CMK (cell line): ENCODE measurements at regions not wholly inside any gene's neighbourhood (a gene's known extent, or its start where the extent isn't known, plus 50 kb on each side); places are given as distances from the start of the nearest gene placed in this dataset.
A peak's percentile ranks its signal among the peaks of the same experiment; 100 is the strongest.
"Not testable (repeated sequence)": the region's sequence is repeated elsewhere in the genome, so short reads cannot be mapped to it uniquely, and the experiment has no call there.

Source experiments
- DNase-seq: peaks from one replicate; pipeline ENCODE4 v3.0.0-alpha.2; 2010; ENCODE audit warnings: low read depth

DNA sequence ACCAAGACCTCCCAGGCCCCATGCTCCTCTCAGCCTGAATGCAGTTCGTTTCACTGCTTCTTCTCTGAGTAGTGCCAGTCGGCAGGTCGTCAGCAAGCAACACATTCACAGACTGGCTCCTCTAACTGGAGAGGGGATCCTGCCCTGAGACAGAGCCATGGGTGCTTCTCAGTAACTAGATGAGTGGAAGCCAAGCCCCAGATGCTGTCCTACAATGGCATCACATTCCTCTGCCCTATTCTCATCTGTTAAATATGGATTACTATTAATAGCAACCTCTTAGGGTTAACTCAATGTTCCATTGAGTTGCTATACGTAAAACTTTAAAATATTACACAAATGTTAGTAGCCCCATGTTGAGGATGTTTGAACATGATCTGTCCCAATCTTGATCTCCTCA lies 84.2 kb upstream of the S1PR1 start:
- DNase-seq: no peak

DNA sequence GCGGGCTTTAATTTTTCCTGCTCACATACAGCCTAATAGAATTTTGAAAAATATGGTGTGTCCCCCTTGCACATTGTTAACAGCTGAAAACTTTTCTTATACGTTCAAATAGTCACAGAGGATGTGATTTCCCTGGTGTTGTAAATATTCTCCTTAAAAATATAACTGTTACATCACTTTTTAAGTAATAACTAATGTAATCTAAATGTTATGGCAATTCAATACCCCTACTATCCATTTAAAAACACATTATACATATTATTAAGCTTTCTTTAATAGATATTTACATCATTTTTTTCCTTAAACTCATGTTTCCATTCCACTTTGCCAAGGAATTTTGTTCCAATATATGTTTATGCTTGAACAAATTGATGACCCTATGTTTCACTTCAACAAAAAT lies 85.5 kb upstream of the S1PR1 start:
- DNase-seq: no peak

GRCh38 chr1:101150670-101151069 lies 86.1 kb upstream of the S1PR1 start:
- no peak for DNase-seq

- DNase-seq: no peak
Measured at GRCh38 chr1:101150266-101150665, 86.6 kb upstream of the S1PR1 start.

GRCh38 chr1:101148980-101149379 lies 87.8 kb upstream of the S1PR1 start:
- DNase-seq: no peak

GRCh38 chr1:101147381-101147780 lies 89.4 kb upstream of the S1PR1 start:
- no peak for DNase-seq

DNA sequence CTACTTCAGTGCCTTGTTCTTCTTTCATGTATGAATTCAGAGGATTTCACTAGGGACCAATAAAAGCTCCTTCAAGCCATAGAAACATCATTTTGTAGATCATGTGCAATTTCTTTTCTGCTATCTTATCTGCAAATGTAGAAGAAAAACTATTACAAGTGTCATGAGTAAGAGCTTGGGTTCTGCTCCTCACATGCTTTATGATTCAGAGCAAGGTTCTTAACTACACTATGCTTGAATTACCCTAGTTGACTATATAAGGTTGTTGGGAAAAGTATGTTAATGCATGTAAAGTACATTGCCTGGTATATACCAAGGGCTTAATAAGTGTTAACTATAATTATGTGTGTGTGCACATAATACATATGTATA lies 91.4 kb upstream of the S1PR1 start:
- DNase-seq: no peak

DNA sequence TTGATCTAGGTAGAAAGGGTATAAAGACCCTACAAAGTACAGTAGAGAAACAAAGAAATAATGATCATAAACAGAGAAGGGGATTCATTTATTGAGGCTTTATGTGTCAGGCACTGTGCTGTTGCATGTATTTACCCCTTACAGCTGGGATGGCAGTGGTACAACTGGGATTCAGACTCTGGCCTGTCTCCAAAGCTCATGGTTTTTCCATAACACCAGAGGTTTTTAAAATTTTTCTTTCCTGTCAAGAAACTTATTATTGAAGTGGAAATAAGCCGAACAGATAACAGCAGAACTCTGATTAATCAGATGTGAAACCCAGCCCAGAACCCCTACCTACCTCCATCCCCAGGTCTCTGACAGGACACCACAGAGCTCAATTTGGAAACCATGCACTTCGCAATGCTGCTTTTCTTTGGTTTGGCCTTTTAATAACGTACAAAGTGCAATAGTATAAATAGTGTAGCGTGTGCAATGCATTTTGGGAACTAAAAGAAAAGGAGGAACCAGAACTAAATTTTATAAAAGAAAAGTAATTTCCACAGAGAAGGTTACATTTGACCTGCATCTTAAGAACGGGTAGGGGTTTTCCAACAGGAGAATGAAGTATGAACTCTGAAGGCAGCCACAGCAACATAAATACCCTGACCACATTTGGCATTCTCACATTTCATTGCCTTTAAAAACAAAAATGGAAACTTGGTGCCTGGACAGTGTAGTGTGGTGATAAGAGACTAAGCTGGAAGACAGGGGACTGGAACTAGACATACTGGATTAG lies 92.0 kb upstream of the S1PR1 start:
- DNase-seq: no peak

GRCh38 chr1:101142244-101142643 lies 94.6 kb upstream of the S1PR1 start:
- DNase-seq: peak; percentile 52

DNA sequence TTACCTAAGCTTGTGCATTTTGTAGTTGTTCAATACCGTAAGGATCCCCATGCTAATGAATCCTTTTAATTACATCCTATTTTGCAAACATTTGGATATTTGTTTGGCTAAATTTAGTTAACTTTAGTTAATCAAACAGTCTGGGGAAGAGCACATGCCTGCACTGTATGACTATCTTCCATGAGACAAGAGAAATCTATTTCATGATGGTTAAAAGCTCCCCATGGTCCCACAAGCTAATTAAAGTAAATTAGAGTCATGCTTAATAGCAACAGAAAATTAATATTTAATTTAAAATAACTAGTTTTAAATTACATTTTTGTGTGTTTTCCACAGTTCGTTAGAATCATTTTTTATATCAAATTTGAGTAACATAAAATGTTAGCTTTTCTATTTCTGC lies 95.4 kb upstream of the S1PR1 start:
- DNase-seq: no peak

- DNase-seq: no peak
Measured at GRCh38 chr1:101139821-101140718, 96.7 kb upstream of the S1PR1 start.

GRCh38 chr1:101139130-101139529 lies 97.7 kb upstream of the S1PR1 start:
- DNase-seq: no peak

DNA sequence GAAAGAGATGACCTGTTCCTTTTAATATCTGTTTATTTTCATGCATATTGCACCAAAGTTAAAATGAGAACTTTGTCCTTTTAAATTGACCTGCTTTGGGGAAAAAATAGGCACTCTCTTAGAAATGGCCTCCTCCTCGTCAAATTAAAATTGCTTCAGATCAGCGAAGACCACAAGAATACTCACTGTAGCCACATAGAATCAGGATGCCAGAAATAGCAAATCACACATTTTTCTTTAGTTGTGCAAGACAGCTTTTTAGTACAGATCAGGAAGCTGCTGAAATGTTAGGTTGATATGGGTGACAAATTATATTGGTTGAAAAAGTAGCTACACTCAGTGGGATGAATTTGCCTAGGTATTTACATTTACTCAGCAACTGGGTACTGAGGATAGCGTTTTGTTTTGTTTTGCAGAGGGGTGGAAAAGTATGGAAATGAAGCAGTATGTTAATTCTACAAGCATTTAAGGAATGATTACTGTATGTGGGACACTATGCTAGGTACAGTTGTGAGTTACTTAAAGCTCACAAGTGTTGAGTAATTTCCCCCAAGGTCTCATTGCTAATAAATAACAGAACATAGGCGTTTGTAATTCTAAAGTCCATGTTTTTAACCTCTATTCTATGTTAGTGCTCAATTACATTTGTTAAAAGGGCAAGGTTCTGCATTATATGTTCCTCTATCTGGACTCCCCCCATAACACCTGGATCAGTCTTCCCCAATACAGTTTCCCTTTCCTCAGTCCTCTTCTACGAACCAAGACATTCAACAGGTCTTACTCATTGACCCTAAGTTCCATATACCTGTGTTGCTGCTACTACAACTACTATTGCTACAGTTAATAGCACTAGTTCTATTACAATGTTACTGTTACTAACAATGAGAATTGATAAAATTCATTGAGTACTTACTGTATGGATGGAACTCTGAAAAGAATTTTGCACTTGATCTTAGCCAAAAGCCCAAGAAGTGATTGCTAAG lies 99.4 kb upstream of the S1PR1 start:
- no peak for DNase-seq

DNA sequence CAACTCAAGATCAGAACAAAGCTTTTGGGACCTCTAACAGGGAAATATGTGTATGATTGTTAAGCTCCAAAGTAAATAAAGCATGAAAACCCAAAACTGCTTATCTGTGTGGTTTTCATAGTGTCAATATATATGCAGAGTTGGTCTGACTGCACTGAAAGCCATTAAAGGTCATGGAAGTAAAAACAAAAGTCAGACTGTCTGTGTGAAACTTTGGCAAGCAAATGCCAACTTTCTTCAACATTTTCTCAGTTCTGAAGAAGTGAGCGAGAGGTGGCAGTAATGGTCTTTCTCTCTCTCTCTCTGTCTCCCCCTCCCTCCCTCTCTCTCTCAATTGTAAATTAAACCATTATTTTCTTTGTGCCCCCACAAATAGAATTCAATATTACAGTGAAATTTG lies 100.1 kb upstream of the S1PR1 start:
- DNase-seq: no peak

DNA sequence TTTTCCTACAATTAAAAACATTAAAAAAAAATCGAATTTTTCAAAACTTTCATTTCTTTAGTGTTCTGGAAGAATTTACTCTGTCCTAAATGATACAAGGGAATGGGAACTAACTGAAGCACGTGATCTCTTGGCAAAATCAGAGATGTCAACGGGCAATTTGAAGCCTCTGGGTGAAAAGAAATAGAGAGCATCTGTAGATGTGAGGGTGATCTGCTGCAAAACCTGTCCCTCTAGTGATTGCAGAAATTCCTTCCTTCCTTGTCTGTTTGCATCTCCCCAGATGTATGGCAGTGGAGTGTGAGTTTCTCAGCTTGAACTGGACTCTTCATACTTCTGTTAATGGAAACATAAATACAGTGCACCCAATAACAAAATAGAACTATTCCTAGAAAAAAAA lies 100.5 kb upstream of the S1PR1 start:
- DNase-seq: no peak

DNA sequence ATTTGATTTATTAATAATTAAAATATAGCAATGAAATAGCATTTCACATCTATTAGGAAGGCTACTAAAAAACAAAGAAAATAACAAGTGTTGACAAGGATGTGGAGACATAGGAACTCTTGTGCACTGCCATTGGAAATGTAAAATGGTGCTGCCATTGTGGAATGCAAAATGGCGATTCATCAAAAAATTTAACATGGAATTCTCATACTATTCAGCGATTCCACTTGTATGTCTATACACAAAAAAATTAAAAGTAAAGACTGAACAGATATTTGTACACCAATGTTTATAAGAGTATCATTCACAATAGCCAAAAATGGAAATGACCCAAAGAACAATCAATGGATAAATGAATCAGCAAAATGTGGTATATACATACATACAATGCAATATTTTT lies 101.3 kb upstream of the S1PR1 start:
- DNase-seq: no peak

- DNase-seq: no peak
Measured at GRCh38 chr1:101131239-101131843, 105.5 kb upstream of the S1PR1 start.

- no peak for DNase-seq
Measured at GRCh38 chr1:101130673-101131072, 105.1 kb upstream of the DPH5 start.

DNA sequence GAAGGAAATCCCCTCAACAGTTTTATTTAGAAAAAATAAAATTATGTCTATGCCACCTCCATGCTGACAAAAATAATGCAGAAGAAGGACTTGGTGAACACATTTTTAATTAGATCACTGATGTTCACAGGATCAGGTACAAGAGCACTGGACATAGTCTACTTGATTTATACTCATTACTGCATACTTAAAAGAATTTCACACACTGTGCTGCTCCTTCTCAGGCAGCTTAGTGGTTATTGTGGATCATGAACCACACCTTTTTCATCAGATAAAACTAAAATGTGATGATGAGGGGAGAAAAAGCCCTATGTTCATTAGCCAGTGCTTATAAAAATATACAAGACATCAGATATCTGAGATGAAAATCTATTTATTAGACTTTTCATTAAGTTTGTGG lies 103.3 kb upstream of the DPH5 start:
- no peak for DNase-seq

- peak; percentile 85 for DNase-seq
Measured at GRCh38 chr1:101128211-101128727, 102.7 kb upstream of the DPH5 start.

- DNase-seq: no peak
Measured at GRCh38 chr1:101124405-101124804, 98.8 kb upstream of the DPH5 start.

DNA sequence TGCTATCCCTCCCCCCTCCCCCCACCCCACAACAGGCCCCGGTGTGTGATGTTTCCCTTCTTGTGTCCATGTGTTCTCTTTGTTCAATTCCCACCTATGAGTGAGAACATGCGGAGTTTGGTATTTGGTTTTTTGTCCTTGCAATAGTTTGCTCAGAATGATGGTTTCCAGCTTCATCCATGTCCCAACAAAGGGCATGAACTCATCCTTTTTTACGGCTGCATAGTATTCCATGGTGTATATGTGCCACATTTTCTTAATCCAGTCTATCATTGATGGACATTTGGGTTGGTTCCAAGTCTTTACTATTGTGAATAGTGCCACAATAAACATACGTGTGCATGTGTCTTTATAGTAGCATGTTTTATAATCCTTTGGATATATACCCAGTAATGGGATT lies 98.3 kb upstream of the DPH5 start:
- not testable (repeated sequence) for DNase-seq
